DMS153 (cell line): ENCODE measurements at regions not wholly inside any gene's neighbourhood (a gene's known extent, or its start where the extent isn't known, plus 50 kb on each side); places are given as distances from the start of the nearest gene placed in this dataset.

ENCODE experiments used
- DNase-seq: peaks from one replicate; lab custom pipeline; 2025; lab: John Stamatoyannopoulos, UW

GRCh38 chr13:31957772-31958171 is 73.8 kb upstream of the FRY start:
- no peak for DNase-seq

- DNase-seq, result no peak
Observed at GRCh38 chr13:31962731-31963370, 68.7 kb upstream of the FRY start.

- DNase-seq, result no peak
Observed at GRCh38 chr13:31963631-31964030, 67.9 kb upstream of the FRY start.

GRCh38 chr13:31964168-31964567 is 67.4 kb upstream of the FRY start:
- DNase-seq, result no peak

GRCh38 chr13:31965361-31966066 is 66.1 kb upstream of the FRY start:
- DNase-seq, result no peak

GRCh38 chr13:31967155-31967554 is 64.4 kb upstream of the FRY start:
- DNase-seq, result no peak

- no peak for DNase-seq
Observed at GRCh38 chr13:31968473-31968872, 63.1 kb upstream of the FRY start.

- DNase-seq, result no peak
Observed at GRCh38 chr13:31970231-31970930, 61.2 kb upstream of the FRY start.

- DNase-seq, result no peak
Observed at GRCh38 chr13:31972453-31972852, 59.1 kb upstream of the FRY start.

- no peak for DNase-seq
Observed at GRCh38 chr13:31978021-31978420, 53.6 kb upstream of the FRY start.

- DNase-seq, result no peak
Observed at GRCh38 chr13:31980830-31981229, 50.7 kb upstream of the FRY start.
